ENCODE measurements at regions not wholly inside any gene's neighbourhood (a gene's known extent, or its start where the extent isn't known, plus 50 kb on each side); places are given as distances from the start of the nearest gene placed in this dataset.
"Not testable (repeated sequence)": the region's sequence is repeated elsewhere in the genome, so short reads cannot be mapped to it uniquely, and the experiment has no call there.

- no peak for DNase-seq (ENCODE audit: low read depth)
- H3K4me3 ChIP-seq (ENCODE audit: low read depth, low read length) = no peak overlapping the region
- TF ChIP-seq, protein P1, sequence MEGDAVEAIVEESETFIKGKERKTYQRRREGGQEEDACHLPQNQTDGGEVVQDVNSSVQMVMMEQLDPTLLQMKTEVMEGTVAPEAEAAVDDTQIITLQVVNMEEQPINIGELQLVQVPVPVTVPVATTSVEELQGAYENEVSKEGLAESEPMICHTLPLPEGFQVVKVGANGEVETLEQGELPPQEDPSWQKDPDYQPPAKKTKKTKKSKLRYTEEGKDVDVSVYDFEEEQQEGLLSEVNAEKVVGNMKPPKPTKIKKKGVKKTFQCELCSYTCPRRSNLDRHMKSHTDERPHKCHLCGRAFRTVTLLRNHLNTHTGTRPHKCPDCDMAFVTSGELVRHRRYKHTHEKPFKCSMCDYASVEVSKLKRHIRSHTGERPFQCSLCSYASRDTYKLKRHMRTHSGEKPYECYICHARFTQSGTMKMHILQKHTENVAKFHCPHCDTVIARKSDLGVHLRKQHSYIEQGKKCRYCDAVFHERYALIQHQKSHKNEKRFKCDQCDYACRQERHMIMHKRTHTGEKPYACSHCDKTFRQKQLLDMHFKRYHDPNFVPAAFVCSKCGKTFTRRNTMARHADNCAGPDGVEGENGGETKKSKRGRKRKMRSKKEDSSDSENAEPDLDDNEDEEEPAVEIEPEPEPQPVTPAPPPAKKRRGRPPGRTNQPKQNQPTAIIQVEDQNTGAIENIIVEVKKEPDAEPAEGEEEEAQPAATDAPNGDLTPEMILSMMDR (IDR thresholded peaks at IDR 0.05; ENCODE audit: control insufficient read depth, extremely low read depth, insufficient read depth) = no peak
Observed at GRCh38 chr7:55261386-55261770, 103.8 kb upstream of the LANCL2 start.

DNA sequence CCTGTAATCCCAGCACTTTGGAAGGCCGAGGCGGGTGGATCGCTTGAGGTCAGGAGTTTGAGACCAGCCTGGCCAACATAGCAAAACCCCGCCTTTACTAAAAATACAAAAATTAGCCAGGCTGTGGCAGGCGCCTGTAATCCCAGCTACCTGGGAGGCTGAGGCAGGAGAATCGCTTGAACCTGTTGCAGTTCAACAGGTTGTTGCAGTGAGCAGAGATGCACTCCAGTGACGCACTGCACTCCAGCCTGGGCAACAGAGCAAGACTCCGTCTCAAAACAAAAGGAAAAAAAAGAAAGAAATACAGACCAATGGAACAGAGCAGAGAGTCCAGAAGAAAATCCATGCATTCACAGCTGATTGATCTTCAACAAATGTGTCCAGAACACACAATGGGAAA, 99.8 kb upstream of the LANCL2 start:
- not testable (repeated sequence) for H3K4me3 ChIP-seq (ENCODE audit: low read depth, low read length); DNase-seq (ENCODE audit: low read depth)

- peak; percentile 96 for DNase-seq (ENCODE audit: low read depth)
- TF ChIP-seq, protein P1 (IDR thresholded peaks at IDR 0.05; ENCODE audit: control insufficient read depth, extremely low read depth, insufficient read depth) = no peak
- no peak overlapping the region for H3K4me3 ChIP-seq (ENCODE audit: low read depth, low read length)
Observed at GRCh38 chr7:55265836-55266642, 99.1 kb upstream of the LANCL2 start.

DNA sequence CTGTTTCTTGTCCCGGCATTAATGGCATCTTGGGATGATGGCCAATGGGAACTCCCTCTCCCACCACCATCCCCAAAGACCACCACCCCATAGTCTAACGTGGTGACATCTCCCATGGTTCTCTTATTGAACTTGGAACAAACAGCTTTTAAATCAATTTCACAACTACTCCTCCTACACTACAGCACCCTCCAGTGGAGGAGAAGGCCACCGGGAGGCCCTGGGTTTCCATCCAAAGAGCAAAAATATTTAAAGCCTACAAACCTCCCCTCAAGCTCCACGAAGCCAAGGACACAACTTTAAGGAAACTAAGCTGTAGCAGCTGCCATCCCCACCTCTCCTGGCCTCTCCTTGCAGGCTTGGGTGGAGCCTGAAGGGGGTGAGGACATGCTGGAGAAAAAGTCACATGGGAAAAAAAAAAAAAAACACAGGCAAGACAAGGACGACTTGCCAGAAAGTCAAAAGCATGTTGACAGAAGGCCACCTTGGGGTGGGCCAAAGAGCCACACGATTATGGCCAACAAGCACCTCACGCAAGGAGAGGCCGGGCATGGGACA, 94.0 kb upstream of the LANCL2 start:
- DNase-seq (ENCODE audit: low read depth) = no peak
- TF ChIP-seq, protein P1 (IDR thresholded peaks at IDR 0.05; ENCODE audit: control insufficient read depth, extremely low read depth, insufficient read depth) = peak; percentile 25; the same call in 1 of the 2 replicates
- H3K4me3 ChIP-seq (ENCODE audit: low read depth, low read length) = no peak overlapping the region

DNA sequence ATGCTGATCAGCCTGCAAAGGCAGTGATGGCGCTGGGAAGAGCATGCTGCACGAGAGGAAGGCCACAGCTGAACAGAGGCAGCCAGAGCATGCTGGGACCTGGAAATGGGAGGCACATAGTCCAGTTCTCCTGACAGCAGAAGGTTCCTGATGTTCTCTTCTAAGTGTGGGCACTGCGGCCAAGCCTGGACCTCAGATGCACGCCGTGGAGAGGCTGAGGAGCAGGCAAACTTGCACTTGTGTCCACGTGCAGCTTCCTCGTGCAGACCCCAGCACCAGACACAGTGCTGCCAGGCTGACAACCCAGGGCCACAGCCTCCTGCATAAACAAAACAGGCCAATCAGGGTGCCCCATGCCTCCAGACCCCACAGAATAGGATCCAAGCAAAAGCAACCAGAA, 93.5 kb upstream of the LANCL2 start:
- no peak overlapping the region for H3K4me3 ChIP-seq (ENCODE audit: low read depth, low read length)
- TF ChIP-seq, protein P1 (IDR thresholded peaks at IDR 0.05; ENCODE audit: control insufficient read depth, extremely low read depth, insufficient read depth) = no peak
- no peak for DNase-seq (ENCODE audit: low read depth)

DNA sequence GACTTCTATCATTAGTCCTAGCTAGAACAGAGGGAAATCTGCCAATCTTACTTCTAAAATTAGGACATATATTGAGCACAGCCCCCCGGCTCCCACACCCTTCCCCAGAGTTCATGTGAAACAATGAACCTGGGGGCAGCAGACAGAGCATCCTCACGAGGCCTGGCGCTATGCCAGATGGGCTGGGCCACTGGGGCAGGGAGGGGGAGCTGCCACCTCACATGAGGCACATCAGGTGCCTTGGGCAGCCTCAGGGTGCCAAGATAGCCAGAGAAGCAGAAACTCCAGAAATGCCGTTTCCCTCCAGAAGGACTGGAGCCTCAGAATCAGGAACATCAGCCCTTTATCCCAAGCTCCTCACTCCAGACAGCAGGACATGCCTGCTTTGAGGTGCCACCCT, 92.8 kb upstream of the LANCL2 start:
- DNase-seq (ENCODE audit: low read depth) = no peak
- TF ChIP-seq, protein P1 (IDR thresholded peaks at IDR 0.05; ENCODE audit: control insufficient read depth, extremely low read depth, insufficient read depth) = no peak

GRCh38 chr7:55273186-55273980, 91.8 kb upstream of the LANCL2 start:
- TF ChIP-seq, protein P1 (IDR thresholded peaks at IDR 0.05; ENCODE audit: control insufficient read depth, extremely low read depth, insufficient read depth) = no peak
- no peak for DNase-seq (ENCODE audit: low read depth)

More for the DNA sequence above, 92.8 kb upstream of the LANCL2 start:
- H3K4me3 ChIP-seq (ENCODE audit: low read depth, low read length) = no peak overlapping the region

More at GRCh38 chr7:55273186-55273980, 91.8 kb upstream of the LANCL2 start:
- H3K4me3 ChIP-seq (ENCODE audit: low read depth, low read length) = no peak overlapping the region

All from LNCaP clone FGC (cell line).